Iris pigment epithelial cell (primary cell): ENCODE measurements at regions not wholly inside any gene's neighbourhood (a gene's known extent, or its start where the extent isn't known, plus 50 kb on each side); places are given as distances from the start of the nearest gene placed in this dataset.
A peak's percentile ranks its signal among the peaks of the same experiment; 100 is the strongest.
"Not testable (repeated sequence)": the region's sequence is repeated elsewhere in the genome, so short reads cannot be mapped to it uniquely, and the experiment has no call there.

Experiments used
- DNase-seq: peaks from one replicate; pipeline ENCODE4 v3.0.0-alpha.2; 2011; ENCODE audit warnings: low read depth

DNA sequence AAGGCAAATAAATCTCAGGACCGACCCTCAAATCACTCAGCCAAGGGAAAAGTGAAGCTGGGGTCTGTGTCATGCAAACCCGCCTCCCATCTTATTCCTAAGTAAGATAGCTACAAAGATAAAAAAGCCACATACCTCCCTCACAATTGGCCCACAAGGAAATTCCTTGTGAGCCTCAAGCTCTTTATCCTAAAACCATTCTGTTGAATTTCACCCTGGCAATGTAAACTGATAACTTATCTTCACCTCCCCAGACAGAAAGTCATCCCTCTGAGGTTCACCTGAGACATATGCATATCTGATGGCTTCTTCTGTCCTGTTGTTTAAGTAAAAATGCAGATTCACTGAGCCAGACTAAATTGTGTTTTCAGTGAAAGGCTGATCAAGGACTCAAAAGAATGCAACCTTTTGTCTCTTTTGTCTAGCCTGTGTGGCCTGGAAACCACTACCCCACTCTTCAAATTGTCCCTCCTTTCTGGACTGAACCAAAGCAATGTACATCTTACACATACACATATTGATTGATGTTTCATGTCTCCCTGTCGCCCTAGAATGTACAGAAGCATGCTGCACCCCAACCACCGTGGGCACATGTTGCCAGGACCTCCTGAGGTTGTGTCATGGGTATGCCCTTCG, 91.3 kb downstream of the MFAP3L start:
- DNase-seq = no peak

GRCh38 chr4:169933531-169933930, 92.7 kb downstream of the MFAP3L start:
- no peak for DNase-seq

GRCh38 chr4:169931964-169932363, 94.2 kb downstream of the MFAP3L start:
- DNase-seq = no peak

DNA sequence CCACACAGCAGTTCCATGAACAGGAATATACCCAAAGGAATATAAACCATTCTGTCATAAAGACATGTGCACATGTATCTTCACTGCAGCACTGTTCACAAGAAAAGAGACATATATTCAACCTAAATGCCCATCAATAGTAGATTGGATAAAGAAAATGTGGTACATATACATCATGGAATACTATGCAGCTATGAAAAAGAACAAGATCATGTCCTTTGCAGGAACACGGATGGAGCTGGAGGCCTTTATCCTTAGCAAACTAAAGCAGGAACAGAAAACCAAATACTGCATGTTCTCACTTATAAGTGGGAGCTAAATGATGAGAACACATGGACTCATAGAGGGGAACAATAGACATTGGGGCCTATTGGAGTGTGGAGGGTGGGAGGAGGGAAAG, 95.4 kb downstream of the MFAP3L start:
- DNase-seq = not testable (repeated sequence)

DNA sequence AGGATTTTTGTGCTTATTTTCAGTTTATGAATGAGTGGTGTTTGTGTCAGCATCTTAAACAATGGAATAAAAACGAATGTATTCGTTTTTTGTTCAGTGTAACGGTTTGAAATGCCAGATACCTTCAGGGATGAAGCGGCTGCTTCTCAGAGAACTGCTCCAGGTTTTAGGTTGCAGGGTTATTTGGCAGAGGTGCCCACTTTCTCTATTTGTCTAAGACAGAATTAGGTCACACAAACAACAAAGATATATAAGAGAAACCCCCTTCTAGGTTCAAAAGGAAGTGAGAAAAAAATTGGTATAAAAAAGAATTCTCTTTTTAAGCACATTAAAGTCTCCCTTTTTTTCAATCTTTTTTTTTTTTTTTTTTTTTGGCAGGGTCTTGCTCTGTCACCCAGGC, 98.9 kb downstream of the MFAP3L start:
- no peak for DNase-seq

DNA sequence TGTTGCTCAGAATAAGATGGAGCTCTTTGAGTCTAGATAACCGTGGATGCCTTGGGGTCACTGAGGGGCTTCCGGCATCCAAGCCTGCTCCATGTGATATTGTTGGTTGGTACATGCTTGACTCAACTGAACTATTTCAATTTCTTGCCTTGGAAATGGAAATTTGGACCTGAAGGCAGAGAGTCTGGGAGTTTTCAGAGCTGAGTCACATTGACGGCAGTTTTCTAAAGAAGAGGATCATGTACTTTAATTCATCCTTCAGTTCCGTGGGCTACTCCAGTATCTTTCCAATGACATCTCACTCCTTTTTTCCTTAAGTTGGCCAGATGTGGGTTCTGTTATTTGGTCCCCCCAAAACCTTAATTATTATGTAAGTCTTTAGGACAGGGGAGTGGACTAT, 100.5 kb downstream of the MFAP3L start:
- no peak for DNase-seq

DNA sequence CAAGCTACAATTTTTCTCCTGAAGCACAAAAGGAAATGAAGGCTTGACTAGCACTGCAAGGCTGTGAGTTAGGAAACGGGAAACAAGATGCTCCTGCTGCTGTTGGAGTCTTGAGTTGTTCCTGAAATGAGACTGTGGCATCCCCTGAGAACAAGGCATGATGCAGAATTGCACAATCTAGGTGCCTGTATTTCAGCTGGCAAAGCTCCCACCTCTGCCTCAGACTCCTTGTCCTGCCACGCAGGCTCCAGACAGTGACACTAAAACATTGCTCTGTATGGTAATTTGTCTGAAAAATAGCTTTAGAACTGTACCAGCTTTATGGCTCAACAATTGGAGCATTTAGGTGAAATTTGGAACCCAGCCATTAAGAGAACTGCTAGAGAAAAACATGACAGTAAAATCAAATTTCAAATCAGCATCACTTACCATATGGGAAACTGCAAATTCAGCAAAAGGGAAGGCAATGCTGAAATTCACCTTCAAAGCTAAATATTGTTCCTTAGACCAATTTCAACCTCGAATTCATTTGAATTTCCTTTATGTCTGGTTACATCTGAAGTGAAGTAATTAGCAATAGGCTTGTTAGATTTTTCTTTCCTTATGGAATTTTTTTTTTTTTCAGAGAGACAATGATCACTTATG, 103.4 kb downstream of the MFAP3L start:
- no peak for DNase-seq

GRCh38 chr4:169921732-169922131, 104.5 kb downstream of the MFAP3L start:
- no peak for DNase-seq

GRCh38 chr4:169921237-169921636, 105.0 kb downstream of the MFAP3L start:
- DNase-seq = no peak

DNA sequence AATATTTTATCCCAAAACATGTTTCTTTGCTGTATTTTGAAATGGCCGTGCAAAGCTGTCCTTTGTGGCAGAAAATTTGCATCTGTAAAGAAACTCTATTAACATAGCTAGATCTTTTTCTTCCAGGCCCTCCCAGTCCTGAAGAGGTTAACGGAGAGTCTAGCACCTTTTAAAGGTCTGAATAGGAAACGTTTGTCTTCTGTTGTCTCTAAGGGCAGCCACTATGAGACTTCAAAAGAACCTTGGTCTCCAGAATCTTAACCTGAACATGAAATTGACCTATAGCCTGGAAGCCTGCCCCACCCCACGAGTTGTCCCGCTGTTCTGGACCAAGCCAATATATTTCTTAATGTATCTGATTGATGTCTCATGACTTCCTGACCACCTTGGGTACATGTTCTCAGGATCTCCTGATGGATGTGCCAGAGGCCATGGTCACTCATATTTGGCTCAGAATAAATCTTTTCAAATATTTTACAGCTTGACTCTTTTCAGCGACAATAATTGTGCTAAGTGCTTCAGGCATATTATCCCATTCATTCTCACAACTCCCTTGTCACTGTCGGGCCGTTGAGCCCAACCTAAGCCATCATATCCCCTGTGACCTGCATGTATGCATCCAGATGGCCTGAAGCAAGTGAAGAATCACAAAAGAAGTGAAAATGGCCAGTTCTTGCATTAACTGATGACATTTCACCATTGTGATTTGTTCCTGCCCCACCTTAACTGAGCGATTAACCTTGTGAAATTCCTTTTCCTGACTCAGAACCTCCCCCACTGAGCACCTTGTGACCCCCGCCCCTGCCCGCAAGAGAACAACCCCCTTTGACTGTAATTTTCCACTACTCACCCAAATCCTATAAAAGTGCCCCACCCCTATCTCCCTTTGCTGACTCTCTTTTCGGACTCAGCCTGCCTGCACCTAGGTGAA, 106.7 kb downstream of the MFAP3L start:
- not testable (repeated sequence) for DNase-seq

DNA sequence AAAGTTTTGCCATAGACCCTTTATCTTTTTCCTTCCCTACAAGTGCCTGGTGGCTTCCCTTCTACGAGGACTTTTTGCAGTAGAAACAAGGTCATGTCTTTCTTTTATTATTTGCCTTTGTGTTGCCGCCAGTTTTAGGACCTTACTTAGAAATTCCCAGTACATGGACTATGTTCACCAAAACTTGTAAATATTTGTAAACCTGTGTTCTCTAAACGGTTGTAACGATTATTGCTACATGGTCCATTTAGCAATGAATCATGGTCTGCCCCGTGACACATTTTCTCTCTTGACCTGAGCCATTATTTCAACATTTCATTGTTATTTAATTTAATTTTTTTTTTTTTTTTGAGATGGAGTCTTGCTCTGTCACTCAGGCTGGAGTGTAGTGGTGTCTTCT, 110.7 kb downstream of the MFAP3L start:
- no peak for DNase-seq

GRCh38 chr4:169914866-169915265, 111.3 kb downstream of the MFAP3L start:
- DNase-seq = no peak

DNA sequence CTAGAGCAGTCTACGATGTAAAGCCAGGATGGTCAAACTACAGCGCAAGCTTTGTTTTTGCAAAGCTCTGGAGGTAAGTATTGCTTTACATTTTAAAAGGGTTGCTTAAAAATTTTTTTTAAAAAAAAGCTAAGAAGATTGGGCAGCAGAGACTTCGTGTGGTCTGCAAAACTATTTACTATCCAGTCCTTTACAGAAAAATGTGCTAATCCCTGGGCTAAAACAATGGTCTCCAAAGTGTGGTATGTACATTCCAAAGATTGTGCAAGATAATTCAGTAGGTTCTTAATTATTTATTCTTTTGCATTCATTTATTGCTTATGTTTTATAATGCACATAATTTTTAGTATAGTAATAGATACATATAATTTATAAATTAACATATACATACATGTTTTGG, 113.2 kb downstream of the MFAP3L start:
- no peak for DNase-seq

DNA sequence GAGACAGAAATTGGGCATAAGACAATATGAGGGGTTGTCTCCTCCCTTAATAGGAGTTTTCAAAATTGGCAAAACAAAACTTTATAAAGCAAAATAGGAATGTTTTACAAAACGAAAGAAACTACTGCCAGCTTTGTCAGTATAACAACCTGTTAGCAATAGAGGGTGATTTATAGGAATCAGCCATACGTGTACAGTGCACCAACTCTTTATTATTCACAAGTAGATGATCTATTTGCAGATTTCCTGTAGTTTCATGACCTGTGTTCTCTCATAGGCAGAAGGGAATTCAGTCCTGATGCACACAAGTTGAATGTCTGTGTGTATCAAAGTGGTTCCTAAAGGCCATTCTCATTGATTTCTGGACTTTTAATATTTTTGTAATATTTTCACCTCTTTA, 116.3 kb downstream of the MFAP3L start:
- DNase-seq = no peak

DNA sequence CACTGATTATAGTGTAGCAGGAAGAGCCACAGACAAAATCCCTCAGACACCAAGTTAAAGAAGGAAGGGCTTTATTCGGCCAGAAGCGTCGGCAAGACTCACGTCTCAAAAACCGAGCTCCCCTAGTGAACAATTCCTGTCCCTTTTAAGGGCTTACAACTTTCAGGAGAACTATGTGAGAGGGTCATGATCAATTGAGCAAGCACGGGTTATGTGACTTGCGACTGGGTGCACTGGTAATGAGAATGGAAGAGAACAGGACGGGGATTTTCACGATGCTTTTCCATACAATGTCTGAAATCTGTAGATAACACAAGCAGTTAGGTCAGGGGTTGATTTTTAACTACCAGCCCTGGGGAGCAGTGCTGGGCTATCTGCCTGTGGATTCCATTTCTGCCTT, 116.7 kb downstream of the MFAP3L start:
- no peak for DNase-seq

- no peak for DNase-seq
Observed at GRCh38 chr4:169907705-169908104, 118.5 kb downstream of the MFAP3L start.

DNA sequence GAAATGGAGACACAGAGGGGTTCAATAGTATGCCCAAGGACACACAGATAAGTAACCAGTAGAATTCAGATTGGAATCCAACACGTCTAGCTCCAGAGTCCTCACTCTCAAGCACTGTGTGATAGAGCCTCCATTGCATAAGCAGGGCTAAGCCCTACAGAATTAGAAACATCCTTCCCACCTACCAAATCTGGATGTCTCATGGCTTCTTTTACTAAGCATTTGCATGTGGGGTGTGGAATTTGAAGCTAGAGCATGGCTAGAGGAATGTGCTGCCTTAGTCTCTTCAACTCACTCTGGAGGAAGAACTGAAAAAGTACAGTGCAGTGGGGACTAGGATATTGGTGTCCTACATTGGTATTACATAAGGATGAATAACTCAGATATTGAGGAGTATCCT, 119.4 kb downstream of the MFAP3L start:
- no peak for DNase-seq

- DNase-seq = no peak
Observed at GRCh38 chr4:169906104-169906503, 120.1 kb downstream of the MFAP3L start.

GRCh38 chr4:169902658-169903345, 123.4 kb downstream of the MFAP3L start:
- DNase-seq = no peak

DNA sequence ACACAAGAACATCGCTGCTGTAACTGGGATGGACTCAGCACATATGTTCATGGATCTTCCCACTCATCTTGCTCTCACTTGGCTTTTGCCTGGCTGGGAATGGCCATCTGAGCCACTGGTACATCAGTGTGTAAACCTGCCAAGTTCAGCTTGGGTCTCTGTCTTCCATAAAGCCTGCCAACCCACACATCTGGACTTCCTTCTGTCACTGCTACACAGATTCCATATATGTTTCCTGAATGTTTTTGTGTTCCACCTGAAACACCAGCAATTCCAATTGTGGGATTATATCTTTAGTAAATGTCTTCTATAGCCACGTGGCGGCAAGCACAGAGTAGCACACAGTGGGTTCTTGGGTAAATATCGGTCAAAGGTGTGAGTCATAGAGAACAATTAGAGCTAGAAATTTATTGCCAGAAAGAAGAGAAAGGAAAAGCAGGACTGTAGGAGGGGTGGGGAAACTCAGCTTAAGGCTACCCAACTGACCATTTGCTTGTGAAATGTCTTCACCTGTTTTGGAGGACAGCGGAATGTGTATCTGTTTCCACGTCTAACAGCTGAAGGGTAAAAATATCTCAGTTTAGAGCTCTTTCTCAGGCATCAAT, 125.9 kb downstream of the MFAP3L start:
- no peak for DNase-seq

GRCh38 chr4:169899295-169899694, 126.9 kb downstream of the MFAP3L start:
- DNase-seq = peak; percentile 9

GRCh38 chr4:169898095-169898494, 128.1 kb downstream of the MFAP3L start:
- DNase-seq = no peak
